Choroid plexus epithelial cell (primary cell): ENCODE measurements at regions not wholly inside any gene's neighbourhood (a gene's known extent, or its start where the extent isn't known, plus 50 kb on each side); places are given as distances from the start of the nearest gene placed in this dataset.

Experiments used
- DNase-seq: peaks from one replicate; pipeline ENCODE4 v3.0.0-alpha.2; 2010; ENCODE audit warnings: low read depth
- H3K4me3 ChIP-seq: 2 replicates; pipeline ENCODE4 v1.5.1; 2011; ENCODE audit warnings: low read depth, mild to moderate bottlenecking, control low read depth, low read length, moderate library complexity
- CTCF ChIP-seq: conservative IDR thresholded peaks from 2 replicates; pipeline ENCODE4 v1.5.1; 2011; ENCODE audit warnings: low read depth, mild to moderate bottlenecking, control low read depth, inconsistent platforms, low read length, moderate library complexity

- TF ChIP-seq CTCF, result no peak
- H3K4me3 ChIP-seq, result no peak overlapping the region
- DNase-seq, result no peak
Observed at GRCh38 chr20:10936786-10937185, 263.0 kb upstream of the JAG1 start.

GRCh38 chr20:10939331-10939941 lies 265.6 kb upstream of the JAG1 start:
- DNase-seq, result peak; percentile 60
- no peak for TF ChIP-seq CTCF
- H3K4me3 ChIP-seq, result no peak overlapping the region

GRCh38 chr20:10940941-10941340 lies 267.1 kb upstream of the JAG1 start:
- no peak overlapping the region for H3K4me3 ChIP-seq
- no peak for TF ChIP-seq CTCF
- DNase-seq, result no peak

- TF ChIP-seq CTCF, result no peak
- H3K4me3 ChIP-seq, result no peak overlapping the region
- no peak for DNase-seq
Observed at GRCh38 chr20:10943686-10944265, 270.0 kb upstream of the JAG1 start.

- H3K4me3 ChIP-seq, result no peak overlapping the region
- TF ChIP-seq CTCF, result no peak
- DNase-seq, result no peak
Observed at GRCh38 chr20:10946124-10946880, 272.5 kb upstream of the JAG1 start.

- no peak for DNase-seq
- TF ChIP-seq CTCF, result no peak
- H3K4me3 ChIP-seq, result no peak overlapping the region
Observed at GRCh38 chr20:10947726-10948125, 273.9 kb upstream of the JAG1 start.
